HG03139 (cell line): ENCODE measurements at regions not wholly inside any gene's neighbourhood (a gene's known extent, or its start where the extent isn't known, plus 50 kb on each side); places are given as distances from the start of the nearest gene placed in this dataset.

Experiments used
- ATAC-seq: cut with Tn5 transposase; IDR thresholded peaks from one replicate; pipeline ENCODE4 v1.9.1; 2021; ENCODE audit not compliant: unreplicated experiment

GRCh38 chr6:140932909-140933308 lies 1199.8 kb upstream of the GJE1 start:
- ATAC-seq: no peak

DNA sequence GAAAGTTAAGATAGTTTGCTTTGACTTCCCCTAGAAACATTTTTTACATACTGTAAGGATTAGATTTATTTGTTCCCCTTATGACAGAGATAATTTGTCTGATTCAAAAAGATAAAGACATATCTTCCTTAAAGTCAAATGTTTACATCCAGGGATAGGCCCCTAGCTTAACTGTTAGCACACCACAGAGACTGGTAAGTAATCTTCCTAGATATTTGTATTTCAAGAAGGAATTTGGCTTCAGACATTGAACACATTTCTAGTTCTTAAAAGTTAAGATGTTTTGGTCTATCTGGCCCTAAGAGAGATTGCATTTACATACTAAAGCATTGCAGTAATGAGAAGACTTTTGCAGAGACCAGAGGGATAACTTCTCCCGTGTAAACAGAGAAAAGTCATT lies 1201.1 kb upstream of the GJE1 start:
- no peak for ATAC-seq

GRCh38 chr6:140929121-140929520 lies 1203.6 kb upstream of the GJE1 start:
- no peak for ATAC-seq

DNA sequence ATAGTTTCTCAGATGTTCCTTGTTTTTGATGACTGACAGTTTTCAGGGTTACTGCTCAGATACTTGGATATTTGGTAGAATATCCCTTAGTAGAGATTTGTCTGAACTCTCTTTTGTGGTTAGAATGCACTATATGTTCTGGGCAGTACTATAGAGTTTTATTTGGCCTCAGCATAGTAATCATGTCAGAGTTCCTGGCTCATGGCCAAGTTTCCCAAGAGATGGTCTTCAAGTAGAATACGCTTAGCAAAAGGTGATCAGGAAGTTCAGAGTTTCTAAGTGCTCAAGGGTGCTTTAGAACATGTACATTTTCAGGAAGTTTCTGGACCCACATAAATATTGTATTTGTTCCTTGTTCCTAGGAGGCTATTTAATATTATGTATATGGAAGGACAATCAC lies 1209.7 kb upstream of the GJE1 start:
- ATAC-seq: no peak

DNA sequence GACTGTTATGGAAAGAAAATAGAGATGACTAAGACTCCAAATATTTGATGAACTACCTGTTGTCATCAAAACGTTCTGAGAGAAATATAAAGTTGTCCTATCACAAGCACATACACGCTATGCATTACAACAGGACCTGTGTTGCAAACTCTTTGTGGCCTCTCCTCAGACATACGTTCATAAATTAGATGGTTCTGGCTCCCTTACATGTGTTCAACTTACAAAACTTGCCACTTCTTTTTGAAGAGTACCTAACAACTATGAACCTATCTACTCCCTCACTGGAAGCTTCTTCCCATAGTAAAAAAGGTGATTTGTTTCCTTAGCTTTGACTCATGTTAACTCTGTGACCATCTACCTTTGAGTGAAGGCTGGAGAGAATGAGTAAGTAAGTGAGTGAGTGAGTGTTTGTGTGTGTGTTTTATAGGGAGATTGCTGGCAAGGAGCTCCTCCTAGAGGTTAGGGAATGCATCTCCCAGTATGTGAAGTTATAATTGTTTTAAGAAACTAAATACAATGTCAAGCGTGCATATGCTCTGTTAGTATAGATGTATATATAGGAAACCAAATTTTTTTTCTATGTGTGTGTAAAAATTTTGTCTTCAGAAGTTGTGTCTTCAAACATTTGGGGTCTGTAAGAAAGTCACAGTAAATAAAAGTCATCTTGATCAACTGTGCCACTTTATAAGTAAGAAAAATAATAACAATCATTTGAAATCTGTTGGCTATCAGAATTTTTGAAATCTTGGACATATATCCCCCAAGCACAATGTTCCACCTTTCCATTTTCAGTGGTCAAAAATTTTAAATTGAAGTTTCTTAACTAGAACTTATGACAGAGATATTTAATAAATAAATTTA lies 1211.1 kb upstream of the GJE1 start:
- ATAC-seq: no peak

DNA sequence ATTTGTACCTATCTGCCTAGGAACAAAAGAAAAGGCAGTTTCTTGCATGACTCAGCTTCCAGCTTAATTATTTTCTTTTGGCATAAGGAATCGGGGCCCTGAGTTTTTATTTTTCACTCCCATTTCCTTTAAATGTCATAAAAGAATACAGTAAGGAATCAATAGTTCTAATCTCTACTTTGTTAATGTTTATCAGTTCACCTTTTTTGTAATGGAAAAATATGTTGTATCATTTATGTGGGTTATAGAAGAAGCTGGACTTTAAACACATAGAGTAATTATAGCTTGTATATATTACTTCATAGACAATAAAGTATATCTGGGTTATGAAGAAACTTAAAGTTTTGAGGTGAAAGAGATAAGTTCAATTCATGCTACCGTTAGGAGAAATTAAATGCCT lies 1214.8 kb upstream of the GJE1 start:
- ATAC-seq: no peak

GRCh38 chr6:140915551-140915950 lies 1217.2 kb upstream of the GJE1 start:
- ATAC-seq: no peak

DNA sequence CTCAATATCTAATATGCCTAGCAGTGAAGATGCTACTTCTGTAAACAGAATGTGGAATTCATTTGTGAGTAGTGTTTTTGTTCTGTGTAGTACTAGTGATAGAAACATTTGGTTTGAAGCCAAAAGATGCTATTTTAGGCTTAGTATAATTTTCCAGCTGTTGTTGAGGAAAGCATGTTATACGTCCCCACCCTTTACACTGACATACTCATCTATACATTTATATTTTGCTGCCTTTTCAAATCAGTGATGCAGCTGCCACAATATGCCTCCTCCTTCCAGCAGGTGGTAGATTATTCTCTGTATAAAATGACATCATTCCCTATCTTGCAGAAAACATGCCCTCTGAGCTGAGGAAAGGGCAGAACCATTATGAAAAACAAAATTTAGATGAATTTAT lies 1217.6 kb upstream of the GJE1 start:
- no peak for ATAC-seq

GRCh38 chr6:140912686-140913085 lies 1220.0 kb upstream of the GJE1 start:
- ATAC-seq: no peak

GRCh38 chr6:140909625-140910024 lies 1223.1 kb upstream of the GJE1 start:
- no peak for ATAC-seq

DNA sequence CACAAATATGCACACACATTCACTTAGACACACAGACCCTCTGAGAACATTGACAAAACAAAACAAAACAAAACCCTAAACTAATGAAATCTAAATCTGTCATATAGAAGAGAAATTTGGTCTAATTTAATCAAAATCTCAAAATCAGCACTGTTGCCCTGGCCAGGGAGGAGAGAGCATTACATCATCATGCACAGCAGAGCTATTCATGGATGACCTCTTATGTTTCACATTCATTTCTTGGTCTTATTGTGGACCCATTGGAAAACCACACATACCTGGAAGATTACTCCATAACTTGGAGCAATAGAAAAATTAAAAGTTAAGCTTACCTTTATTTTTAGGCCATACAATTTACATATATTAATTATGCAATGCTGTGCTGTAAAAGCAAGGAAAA lies 1223.6 kb upstream of the GJE1 start:
- no peak for ATAC-seq

GRCh38 chr6:140908505-140908904 lies 1224.2 kb upstream of the GJE1 start:
- no peak for ATAC-seq

GRCh38 chr6:140907235-140907634 lies 1225.5 kb upstream of the GJE1 start:
- ATAC-seq: no peak

GRCh38 chr6:140905724-140906123 lies 1227.0 kb upstream of the GJE1 start:
- no peak for ATAC-seq

DNA sequence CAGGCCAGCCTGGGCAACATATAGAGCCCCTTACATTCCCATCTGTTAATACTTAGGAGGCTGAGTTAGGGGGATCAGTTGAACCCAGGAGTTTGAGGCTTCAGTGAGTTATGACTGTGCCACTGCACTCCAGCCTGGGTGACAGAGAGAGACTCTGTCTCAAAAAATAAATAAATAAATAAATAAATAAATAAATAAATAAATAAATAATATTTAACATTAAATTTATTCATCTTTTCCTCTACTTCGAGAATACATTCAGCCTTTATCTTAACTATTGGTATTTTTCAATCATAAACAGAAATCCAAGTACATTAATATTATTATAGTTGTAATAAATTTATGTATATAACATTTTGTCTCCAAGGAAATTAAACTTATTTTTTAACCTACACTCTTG lies 1227.7 kb upstream of the GJE1 start:
- no peak for ATAC-seq

- ATAC-seq: no peak
Measured at GRCh38 chr6:140897804-140898573, 1234.7 kb upstream of the GJE1 start.

- no peak for ATAC-seq
Measured at GRCh38 chr6:140897349-140897748, 1235.4 kb upstream of the GJE1 start.

GRCh38 chr6:140893432-140893831 lies 1239.3 kb upstream of the GJE1 start:
- no peak for ATAC-seq

DNA sequence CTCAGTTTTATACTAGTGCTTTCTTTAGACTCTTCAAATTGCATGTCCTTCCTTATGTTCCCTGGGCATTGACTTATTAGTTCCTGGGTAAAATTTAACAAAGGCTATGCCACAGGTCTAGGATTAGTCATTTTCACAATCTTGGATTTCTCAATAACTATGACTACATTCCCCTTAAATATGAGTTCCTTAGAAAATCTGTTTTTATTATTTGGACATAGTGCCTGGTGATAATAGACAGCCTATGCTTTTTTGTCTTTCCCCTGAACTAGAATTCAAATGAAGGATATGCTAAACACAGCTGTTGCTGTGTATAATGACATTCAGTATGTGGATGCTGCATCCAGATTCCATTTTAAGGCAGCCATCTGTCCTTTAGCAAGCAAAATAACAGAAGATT lies 1252.8 kb upstream of the GJE1 start:
- no peak for ATAC-seq

- no peak for ATAC-seq
Measured at GRCh38 chr6:140874066-140874465, 1258.7 kb upstream of the GJE1 start.

DNA sequence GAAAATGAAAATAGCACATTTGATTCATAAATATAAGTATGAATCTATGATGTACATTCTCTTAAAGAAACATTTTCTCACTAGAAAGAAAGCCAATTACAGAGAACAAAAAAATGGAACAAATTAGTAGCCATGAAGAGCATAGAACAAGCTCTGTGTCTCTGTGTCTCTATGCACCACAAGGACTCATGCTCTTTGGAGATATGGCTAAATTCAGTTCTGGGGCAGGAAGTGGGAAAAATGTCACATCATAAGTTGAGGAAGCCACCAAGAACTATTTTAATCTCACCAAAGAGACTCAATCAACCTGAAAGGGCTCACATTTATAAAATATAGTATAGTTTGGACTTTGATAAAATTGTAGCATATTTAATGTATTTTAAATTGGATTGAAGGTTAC lies 1259.8 kb upstream of the GJE1 start:
- ATAC-seq: no peak

DNA sequence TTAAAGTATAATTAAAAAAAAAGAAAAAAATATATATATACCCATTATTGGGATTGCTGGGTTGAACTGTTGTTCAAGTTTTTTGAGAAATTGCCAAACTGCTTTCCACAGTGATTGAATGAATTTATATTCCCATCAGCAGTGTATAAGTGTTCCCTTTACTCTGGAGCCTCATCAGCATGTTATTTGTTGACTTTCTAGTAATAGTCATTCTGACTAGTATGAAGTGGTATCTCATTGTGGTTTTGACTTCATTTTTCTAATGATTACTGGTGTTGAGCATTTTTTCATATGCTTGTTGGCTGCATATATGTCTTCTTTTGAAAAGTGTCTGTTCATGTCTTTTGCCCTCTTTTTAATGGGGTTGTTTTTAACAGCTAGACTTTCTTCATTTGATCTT lies 1260.8 kb upstream of the GJE1 start:
- ATAC-seq: no peak
